ENCODE measurements at regions not wholly inside any gene's neighbourhood (a gene's known extent, or its start where the extent isn't known, plus 50 kb on each side); places are given as distances from the start of the nearest gene placed in this dataset.

- WGBS, 2 donors (ENCODE audit: low coverage in 1 of 2), result 65 to 73% methylated on average over 2 of the region's 2 CpGs
- Histone ChIP-seq H3K4me3 (no peak overlapping the region), H3K4me1 (peaks cover 0 to 4% (median 0%) of the 10 kb centered on the region in 4 donors), H3K9me3 (peaks cover 0 to 5% of the 10 kb centered on the region in 2 donors), H3K36me3 (no peaks in the 10 kb centered on the region), H3K27me3 (no peaks in the 10 kb centered on the region), H3K27ac (no peak overlapping the region)
- TF ChIP-seq POLR2AphosphoS5 (IDR thresholded peaks at IDR 0.05) (no peak), POLR2A (IDR thresholded peaks at IDR 0.05) (no peak), EP300 (IDR thresholded peaks at IDR 0.05; ENCODE audit: low read depth) (no peak), CTCF (IDR thresholded peaks at IDR 0.05) (no peak)
- in situ Hi-C loops (cut with MboI; ENCODE audit: low pct_ligation_motif_present in 1 of 4, low pct_unique_long_range_greater_than_20kb in 1 of 4, low sequenced_read_pairs in 3 of 4), result no loop called here
- DNase-seq, result no peak
- intact Hi-C loops (cut with DNase I; ENCODE audit: low total_unique reads), result no loop called here
Measured at GRCh38 chr2:150261691-150262090, 225.8 kb downstream of the RND3 start.

GRCh38 chr2:150260636-150261035 lies 226.8 kb downstream of the RND3 start:
- Histone ChIP-seq H3K9me3 (peaks cover 0 to 5% of the 10 kb centered on the region in 2 donors), H3K4me3 (no peak overlapping the region), H3K27me3 (no peaks in the 10 kb centered on the region), H3K27ac (no peak overlapping the region), H3K36me3 (no peaks in the 10 kb centered on the region), H3K4me1 (peaks cover 0 to 4% (median 0%) of the 10 kb centered on the region in 4 donors)
- no peak for DNase-seq
- TF ChIP-seq POLR2A (IDR thresholded peaks at IDR 0.05), result no peak
- TF ChIP-seq CTCF (IDR thresholded peaks at IDR 0.05), result no peak
- no peak for TF ChIP-seq POLR2AphosphoS5 (IDR thresholded peaks at IDR 0.05)
- no peak for TF ChIP-seq EP300 (IDR thresholded peaks at IDR 0.05; ENCODE audit: low read depth)
- WGBS, 2 donors (ENCODE audit: low coverage in 1 of 2), result 67 to 84% methylated on average over 1 of the region's 1 CpG
- intact Hi-C loops (cut with DNase I; ENCODE audit: low total_unique reads), result no loop called here
- in situ Hi-C loops (cut with MboI; ENCODE audit: low pct_ligation_motif_present in 1 of 4, low pct_unique_long_range_greater_than_20kb in 1 of 4, low sequenced_read_pairs in 3 of 4), result no loop called here

- 74% methylated on average over 1 of the region's 1 CpG; no CpG with 5 or more reads in 1 of the 2 donors for WGBS, 2 donors (ENCODE audit: low coverage in 1 of 2)
- in situ Hi-C loops (cut with MboI; ENCODE audit: low pct_ligation_motif_present in 1 of 4, low pct_unique_long_range_greater_than_20kb in 1 of 4, low sequenced_read_pairs in 3 of 4) (no loop called here), intact Hi-C loops (cut with DNase I; ENCODE audit: low total_unique reads) (no loop called here)
- TF ChIP-seq POLR2AphosphoS5 (IDR thresholded peaks at IDR 0.05) (no peak), POLR2A (IDR thresholded peaks at IDR 0.05) (no peak), CTCF (IDR thresholded peaks at IDR 0.05) (no peak), EP300 (IDR thresholded peaks at IDR 0.05; ENCODE audit: low read depth) (no peak)
- Histone ChIP-seq H3K4me1 (peaks cover 0 to 4% (median 0%) of the 10 kb centered on the region in 4 donors), H3K4me3 (no peak overlapping the region), H3K27ac (no peak overlapping the region), H3K36me3 (no peaks in the 10 kb centered on the region), H3K27me3 (no peaks in the 10 kb centered on the region), H3K9me3 (peaks cover 0 to 5% of the 10 kb centered on the region in 2 donors)
- no peak for DNase-seq
Measured at GRCh38 chr2:150259746-150260145, 227.7 kb downstream of the RND3 start.

- H3K4me1 ChIP-seq, result peaks cover 0 to 4% (median 0%) of the 10 kb centered on the region in 4 donors
- 88 to 92% methylated on average over 8 of the region's 8 CpGs for WGBS, 2 donors (ENCODE audit: low coverage in 1 of 2)
- no peak overlapping the region for H3K27ac ChIP-seq
- intact Hi-C loops (cut with DNase I; ENCODE audit: low total_unique reads) (no loop called here), in situ Hi-C loops (cut with MboI; ENCODE audit: low pct_ligation_motif_present in 1 of 4, low pct_unique_long_range_greater_than_20kb in 1 of 4, low sequenced_read_pairs in 3 of 4) (no loop called here)
- no peaks in the 10 kb centered on the region for H3K27me3 ChIP-seq
- no peak for TF ChIP-seq POLR2AphosphoS5 (IDR thresholded peaks at IDR 0.05)
- TF ChIP-seq CTCF (IDR thresholded peaks at IDR 0.05), result no peak
- no peak for TF ChIP-seq EP300 (IDR thresholded peaks at IDR 0.05; ENCODE audit: low read depth)
- no peak for TF ChIP-seq POLR2A (IDR thresholded peaks at IDR 0.05)
- no peaks in the 10 kb centered on the region for H3K36me3 ChIP-seq
- DNase-seq, result no peak
- H3K4me3 ChIP-seq, result no peak overlapping the region
- H3K9me3 ChIP-seq, result peaks cover 0 to 5% of the 10 kb centered on the region in 2 donors
Measured at GRCh38 chr2:150258781-150259307, 228.6 kb downstream of the RND3 start.
